ENCODE measurements at regions not wholly inside any gene's neighbourhood (a gene's known extent, or its start where the extent isn't known, plus 50 kb on each side); places are given as distances from the start of the nearest gene placed in this dataset.

DNA sequence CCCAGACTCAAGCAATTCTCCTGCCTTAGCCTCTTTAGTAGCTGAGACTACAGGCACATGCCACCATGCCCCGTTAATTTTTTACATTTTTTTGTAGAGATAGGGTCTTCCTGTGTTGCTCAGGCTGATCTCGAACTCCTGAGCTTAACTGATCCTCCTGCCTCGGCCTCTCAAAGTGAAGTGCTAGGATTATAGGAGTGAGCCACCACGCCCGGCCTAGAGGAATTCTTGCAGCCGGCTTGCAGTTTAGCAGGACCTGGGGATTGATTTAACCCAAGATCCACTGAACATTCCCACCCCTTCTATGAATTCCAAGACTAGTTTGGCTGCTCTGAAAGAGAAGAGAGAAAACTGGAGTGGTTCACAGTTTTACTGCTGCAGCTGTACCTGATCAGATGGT, 63.3 kb upstream of the TNRC6B start:
- TF ChIP-seq, protein P1, sequence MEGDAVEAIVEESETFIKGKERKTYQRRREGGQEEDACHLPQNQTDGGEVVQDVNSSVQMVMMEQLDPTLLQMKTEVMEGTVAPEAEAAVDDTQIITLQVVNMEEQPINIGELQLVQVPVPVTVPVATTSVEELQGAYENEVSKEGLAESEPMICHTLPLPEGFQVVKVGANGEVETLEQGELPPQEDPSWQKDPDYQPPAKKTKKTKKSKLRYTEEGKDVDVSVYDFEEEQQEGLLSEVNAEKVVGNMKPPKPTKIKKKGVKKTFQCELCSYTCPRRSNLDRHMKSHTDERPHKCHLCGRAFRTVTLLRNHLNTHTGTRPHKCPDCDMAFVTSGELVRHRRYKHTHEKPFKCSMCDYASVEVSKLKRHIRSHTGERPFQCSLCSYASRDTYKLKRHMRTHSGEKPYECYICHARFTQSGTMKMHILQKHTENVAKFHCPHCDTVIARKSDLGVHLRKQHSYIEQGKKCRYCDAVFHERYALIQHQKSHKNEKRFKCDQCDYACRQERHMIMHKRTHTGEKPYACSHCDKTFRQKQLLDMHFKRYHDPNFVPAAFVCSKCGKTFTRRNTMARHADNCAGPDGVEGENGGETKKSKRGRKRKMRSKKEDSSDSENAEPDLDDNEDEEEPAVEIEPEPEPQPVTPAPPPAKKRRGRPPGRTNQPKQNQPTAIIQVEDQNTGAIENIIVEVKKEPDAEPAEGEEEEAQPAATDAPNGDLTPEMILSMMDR (IDR thresholded peaks at IDR 0.05) = no peak
- no peak for TF ChIP-seq EZH2 (IDR thresholded peaks at IDR 0.05)
- TF ChIP-seq EZH2phosphoT487 (IDR thresholded peaks at IDR 0.05) = no peak
